DMS79 treated with DMSO at 0.1 percent for 48 hours (cell line): ENCODE measurements at regions not wholly inside any gene's neighbourhood (a gene's known extent, or its start where the extent isn't known, plus 50 kb on each side); places are given as distances from the start of the nearest gene placed in this dataset.

Experiments
- DNase-seq: peaks from one replicate; lab custom pipeline; 2025; lab: John Stamatoyannopoulos, UW

DNA sequence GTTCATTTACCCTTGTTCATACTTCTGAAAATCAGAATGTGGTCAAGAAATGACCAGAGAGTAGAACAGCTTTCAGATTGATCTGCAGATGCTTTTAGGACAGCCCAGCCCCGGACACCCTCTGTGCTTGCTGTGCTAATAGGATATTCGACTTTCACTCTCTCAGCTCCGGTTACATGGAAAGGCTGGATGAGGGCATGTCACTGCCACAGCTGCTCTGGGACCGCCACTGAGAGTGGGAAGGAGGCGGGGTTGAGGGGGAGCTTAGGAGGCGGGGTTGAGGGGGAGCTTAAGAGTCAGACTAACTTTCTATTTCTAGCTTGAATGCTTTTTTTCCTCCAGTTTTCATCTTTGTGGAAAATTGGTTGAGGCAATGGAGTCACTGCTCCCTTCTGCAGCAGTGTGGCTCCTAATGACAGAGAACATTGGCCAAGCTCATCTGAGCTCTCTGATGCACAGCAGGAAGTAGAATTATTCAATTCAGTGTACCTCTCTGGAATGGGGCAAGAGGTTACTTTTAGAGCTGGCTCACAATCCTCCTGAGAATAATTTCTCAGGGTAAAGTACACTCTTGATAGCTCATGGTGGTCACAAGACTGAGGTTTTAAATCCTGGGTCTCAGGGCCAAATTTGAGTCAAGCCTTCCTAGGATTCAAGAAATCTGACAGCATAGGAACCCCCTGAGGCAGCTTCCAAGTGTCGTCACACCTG is 74.6 kb upstream of the NPAS1 start:
- DNase-seq = peak; percentile 65

GRCh38 chr19:46945694-46946489 is 73.7 kb upstream of the NPAS1 start:
- DNase-seq = no peak

DNA sequence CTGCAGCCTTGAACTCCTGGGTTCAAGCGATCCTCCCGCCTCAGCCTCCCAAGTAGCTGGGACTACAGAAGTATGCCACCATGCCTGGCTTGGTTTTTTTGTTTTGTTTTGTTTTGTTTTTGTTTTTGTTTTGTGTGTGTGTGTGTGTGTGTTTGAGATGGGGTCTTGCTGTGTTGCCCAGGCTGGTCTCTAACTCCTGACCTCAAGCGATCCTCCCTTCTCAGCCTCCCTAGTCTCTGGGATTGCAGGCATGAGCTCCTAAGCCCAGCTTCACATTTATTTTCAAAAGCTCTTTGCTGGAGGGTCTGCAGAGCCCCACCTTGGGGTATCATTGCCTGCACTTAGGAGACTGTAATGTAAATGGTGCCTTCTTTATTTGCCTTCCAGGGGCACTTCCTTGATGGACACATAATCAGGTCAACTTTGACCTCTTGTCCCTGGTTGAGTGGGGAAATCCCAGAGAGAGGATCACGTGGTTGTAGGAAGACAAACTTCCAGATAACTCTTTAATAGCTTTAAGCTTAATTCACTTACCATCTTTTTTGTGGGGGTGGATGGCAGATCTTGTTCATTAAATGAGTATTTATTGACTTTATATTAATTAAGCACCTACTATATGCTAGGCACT is 72.9 kb upstream of the NPAS1 start:
- no peak for DNase-seq

DNA sequence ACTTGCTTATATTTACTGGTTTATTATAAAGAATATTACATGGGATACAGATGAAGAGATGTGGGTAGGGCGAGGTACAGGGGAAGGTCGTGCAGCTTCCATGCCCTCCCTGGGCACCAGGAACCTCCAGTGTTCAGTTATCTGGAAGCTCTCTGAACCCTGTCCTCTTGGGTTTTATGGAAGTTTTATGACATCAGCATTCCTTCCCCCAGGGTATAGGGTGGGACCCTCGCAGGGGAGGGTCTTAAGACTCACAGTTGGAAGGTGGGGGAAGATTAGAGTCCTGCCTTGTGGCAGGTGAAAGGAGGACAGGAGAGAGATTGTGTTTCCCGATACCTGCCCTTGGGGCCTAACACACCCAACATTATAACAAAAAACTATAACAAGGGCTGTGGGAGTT is 71.8 kb upstream of the NPAS1 start:
- no peak for DNase-seq

- no peak for DNase-seq
Measured at GRCh38 chr19:46950526-46951170, 69.0 kb upstream of the NPAS1 start.

DNA sequence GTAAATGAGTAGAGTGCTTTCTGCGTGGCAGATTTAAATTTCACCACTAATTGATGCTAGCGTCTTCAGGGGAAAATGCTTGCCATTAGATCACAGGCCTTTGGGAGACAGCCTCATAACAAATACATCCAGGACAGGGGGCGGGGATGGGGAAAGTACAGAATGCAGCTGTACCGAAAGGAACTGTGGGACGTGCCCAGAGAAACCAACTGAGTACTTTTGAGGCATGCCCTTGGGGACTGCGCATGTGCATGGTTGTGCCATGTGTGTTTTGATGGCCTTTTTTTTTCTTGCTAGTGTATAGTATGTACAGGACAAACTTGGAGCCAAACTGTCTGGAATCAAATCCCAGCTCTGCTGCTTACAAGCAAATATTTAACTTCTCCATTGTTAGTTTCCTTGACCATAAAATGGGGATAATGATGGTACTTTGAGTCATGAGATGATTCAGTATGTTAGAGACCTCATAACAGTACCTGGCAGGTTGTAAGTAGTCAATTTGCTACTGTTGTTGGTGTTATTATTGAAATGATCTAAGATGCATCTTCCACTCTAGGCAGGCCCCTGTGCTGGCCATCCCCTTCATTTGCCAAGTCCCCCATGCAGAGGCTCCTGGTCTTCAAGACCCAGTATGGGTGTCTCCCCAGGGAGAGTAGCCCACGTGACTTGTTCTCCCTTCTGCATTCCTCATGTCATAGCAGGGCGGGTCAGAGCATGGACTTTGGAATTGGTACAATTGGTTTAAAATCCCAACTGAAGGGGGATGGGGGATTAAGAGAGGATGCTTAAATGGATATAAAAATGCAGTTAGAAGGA is 68.3 kb upstream of the NPAS1 start:
- DNase-seq = no peak

DNA sequence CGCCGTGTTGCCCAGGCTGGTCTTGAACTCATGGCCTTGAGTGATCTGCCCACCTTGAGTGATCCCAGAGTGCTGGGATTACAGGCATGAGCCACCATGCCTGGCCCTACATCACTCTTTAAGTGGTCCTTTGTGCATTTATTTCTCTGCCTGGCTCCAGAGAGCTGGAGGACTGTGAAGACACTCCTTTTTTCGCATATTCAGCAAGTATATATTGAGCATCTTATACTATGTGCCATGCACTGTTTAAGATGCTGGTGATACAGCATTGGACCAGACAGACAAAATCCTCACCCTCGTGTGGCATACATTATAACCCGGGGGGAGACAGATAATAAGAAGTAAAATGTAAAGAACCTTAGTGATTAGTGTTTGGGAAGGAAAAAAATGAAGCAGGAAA is 66.8 kb upstream of the NPAS1 start:
- no peak for DNase-seq

DNA sequence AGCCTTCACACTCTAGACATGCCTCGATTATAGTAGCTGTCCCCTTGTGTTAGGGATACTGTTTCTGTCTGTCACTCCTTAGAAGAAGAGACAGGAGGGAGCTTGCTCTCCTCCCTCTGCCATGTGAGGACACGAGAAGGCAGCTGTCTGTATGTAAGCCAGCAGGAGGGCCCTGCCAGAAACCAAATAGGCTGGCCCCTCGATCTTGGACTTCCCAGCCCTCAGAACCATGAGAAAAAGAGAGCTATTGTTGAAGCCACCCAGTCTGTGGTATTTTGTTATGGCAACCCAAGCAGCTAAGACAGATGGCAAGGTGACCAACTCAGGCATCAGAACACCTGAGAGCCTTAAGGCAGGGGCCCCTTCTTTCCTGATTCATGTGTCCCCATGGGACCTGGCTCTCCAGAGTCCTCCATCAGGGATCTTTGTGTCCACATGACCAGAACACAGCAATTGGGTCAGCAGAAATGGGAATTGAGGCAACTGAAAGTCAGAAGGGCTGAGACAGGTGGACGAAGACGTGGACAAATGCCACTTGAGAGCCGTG is 65.6 kb upstream of the NPAS1 start:
- no peak for DNase-seq

DNA sequence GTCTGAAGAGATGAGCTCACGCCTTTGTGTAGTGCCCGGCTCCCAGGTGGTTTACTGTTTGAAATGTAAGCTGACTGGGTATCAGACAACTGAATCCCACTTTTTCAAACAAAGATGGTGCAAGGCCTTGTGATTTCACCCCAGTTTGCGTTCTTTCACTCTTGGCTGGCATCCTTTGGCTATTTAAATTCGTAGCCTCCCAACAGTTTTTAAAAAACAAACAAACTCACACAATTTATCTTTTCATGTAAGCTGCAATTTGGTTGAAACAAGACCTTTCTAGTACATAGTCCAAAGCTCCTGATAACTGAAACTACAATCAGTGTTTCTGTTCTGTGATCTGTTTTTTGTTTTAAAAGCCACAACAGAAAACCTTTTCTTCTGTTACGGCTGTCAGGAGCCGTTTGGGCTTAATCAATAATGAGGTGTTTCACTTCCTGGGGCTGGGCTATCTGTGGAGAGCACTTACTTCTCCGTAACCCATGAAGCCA is 65.1 kb upstream of the NPAS1 start:
- DNase-seq = no peak

- no peak for DNase-seq
Measured at GRCh38 chr19:46954993-46955812, 64.4 kb upstream of the NPAS1 start.

DNA sequence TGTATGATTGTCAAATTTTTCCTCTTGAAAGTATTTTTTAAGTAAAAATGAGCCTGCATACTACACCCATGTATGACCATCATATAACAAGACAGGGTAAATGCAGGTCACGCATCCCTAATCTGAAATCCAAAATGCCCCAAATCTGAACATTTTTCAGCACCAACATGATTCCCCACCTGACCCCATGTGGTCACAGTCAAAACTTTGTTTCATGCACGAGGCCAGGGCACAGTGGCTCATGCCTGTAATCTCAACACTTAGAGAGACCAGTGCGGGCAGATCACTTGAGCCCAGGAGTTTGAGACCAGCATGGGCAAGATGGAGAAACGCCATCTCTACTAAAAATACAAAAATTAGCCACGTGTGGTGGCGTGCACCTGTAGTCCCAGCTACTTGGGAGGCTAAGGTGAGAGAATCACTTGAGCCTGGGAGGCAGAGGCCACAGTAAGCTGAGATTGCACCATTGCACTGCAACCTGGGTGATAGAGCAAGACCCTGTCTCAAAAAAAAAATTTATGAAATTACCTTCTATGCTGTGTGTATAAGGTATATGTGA is 63.7 kb upstream of the NPAS1 start:
- DNase-seq = no peak

- DNase-seq = no peak
Measured at GRCh38 chr19:46958532-46958931, 61.1 kb upstream of the NPAS1 start.

GRCh38 chr19:46959894-46960556 is 59.6 kb upstream of the NPAS1 start:
- no peak for DNase-seq

DNA sequence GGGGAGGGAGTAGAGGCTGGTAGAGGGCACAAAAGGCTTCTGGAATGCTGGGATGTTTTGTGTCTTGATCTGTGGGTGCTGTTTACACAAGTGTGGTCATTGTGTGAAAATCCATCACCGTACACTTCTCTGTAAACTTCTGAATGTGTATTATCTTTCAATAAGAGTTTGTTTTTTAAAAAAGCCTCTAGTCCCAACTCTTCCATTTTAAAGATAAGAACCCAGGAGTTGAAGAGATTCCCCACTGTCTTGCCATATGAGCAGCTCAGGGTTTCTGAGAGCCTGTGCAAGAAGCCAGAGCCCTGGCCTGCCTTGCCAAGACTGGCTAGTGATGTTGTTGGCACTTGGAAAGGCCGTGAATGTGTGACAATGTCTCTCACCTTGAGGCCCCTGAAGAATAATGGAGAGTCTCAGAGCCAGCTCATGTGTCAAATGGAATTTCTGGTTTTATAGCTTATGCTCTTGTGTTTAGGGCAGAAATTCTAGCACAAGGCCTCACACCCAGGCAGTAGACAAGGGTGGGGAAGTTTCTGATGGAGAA is 57.5 kb upstream of the NPAS1 start:
- no peak for DNase-seq

DNA sequence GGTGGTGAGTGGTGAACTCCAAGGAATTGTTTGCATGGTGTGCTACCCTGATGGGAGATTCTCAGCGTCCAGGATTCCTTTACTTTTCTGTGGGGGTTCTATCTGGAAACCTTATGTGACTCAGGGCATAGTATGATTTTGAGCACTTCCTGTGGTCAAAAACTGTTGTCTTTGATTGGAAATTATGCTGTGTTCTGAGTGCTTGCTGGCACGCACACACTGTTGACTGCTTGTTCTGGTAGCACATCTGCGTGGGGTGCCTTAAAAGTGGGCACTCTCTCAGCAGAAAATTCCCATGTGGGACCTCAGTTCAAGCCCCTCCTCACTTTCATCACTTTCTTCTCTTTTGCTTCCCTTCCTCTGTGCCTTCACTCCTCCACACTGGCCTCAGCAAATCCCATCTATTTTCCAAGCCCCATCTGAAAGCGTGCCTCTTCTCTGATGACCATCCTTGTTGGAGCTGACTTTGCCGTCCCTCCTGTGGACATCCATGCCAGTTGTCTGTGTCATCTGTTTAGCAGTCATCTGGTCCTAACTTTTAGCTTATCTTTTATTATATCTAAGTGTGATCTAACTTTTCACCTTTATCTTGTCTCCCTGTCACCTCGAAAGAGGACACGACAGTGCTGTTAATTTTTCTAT is 56.4 kb upstream of the NPAS1 start:
- DNase-seq = no peak

DNA sequence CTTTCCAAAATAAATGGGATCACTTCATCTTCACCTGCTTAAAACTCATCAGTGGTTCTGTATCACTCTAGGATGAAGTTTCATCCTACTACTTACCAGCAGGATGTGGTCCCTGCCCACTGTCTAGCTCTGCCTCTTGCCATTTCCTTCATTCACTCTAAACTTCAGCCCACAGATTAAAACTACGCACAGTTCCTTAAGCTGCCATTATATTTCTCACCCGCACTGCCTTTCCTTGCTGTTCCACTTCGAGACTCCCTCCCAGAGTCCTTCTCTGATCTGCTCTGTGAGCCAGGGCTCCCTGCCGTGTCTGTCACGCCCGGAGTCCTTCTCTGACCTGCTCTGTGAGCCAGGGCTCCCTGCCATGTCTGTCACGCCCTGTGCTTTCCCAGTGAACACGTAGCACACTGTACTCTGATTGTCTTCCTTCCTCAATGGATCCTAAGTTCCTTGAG is 52.0 kb upstream of the NPAS1 start:
- DNase-seq = peak; percentile 51
